Activated naive CD4-positive, alpha-beta T cell treated with anti-CD3 and anti-CD28 coated beads for 36 hours (primary cell): ENCODE measurements at regions not wholly inside any gene's neighbourhood (a gene's known extent, or its start where the extent isn't known, plus 50 kb on each side); places are given as distances from the start of the nearest gene placed in this dataset.

Experiments used
- CTCF ChIA-PET: fragments of 350-600 bp; sonication (Branson Sonifier 250); formaldehyde crosslinking; loops from one replicate; lab custom pipeline; 2021; ENCODE audit warnings: antibody characterized with exemption; lab: Charles Lee
- DNase-seq: peaks from one replicate; pipeline ENCODE4 v3.0.0-alpha.2; 2020
- H3K27ac Mint-ChIP-seq: one replicate; pipeline ENCODE4 v1.8.0; 2021; ENCODE audit warnings: mild to moderate bottlenecking, mixed read lengths
- H3K27me3 Mint-ChIP-seq: one replicate; pipeline ENCODE4 v1.8.0; 2021; ENCODE audit warnings: low read depth, mixed read lengths
- H3K36me3 Mint-ChIP-seq: one replicate; pipeline ENCODE4 v1.8.0; 2021; ENCODE audit warnings: low read depth, mixed read lengths
- H3K4me1 Mint-ChIP-seq: one replicate; pipeline ENCODE4 v1.8.0; 2021; ENCODE audit warnings: low read depth, mixed read lengths
- H3K4me3 Mint-ChIP-seq: one replicate; pipeline ENCODE4 v1.8.0; 2021; ENCODE audit warnings: mild to moderate bottlenecking, moderate library complexity, mixed read lengths
- H3K9me3 Mint-ChIP-seq: one replicate; pipeline ENCODE4 v1.8.0; 2021; ENCODE audit warnings: mixed read lengths
- intact Hi-C: fragments of 100-400 bp; cut with micrococcal nuclease; formaldehyde crosslinking; loops from one replicate; pipeline ENCODE4 v1.15.1; 2023

- intact Hi-C loops: no loop called here
- Mint-ChIP-seq H3K4me1 (no peaks in the 10 kb centered on the region), H3K27me3 (peaks cover 3% of the 10 kb centered on the region), H3K27ac (no peak overlapping the region), H3K9me3 (no peaks in the 10 kb centered on the region), H3K36me3 (no peaks in the 10 kb centered on the region), H3K4me3 (no peak overlapping the region)
- CTCF ChIA-PET: interaction anchor here (1.1 kb wide), 1 partner anchor 10 kb away, joined by 3 read pairs; no protein-coding TSS in a partner anchor
- DNase-seq: no peak
Measured at GRCh38 chr5:39606591-39606990, 181.8 kb upstream of the DAB2 start.

- Mint-ChIP-seq H3K27ac (no peak overlapping the region), H3K36me3 (no peaks in the 10 kb centered on the region), H3K27me3 (peaks cover 3% of the 10 kb centered on the region), H3K4me1 (no peaks in the 10 kb centered on the region), H3K9me3 (no peaks in the 10 kb centered on the region), H3K4me3 (no peak overlapping the region)
- DNase-seq: no peak
- intact Hi-C loops: no loop called here
- CTCF ChIA-PET: interaction anchor here (0.7 to 1.1 kb wide), 2 partner anchors 9 to 269 kb away, joined by 3 read pairs; no protein-coding TSS in a partner anchor
Measured at GRCh38 chr5:39605588-39606575, 181.1 kb upstream of the DAB2 start.

GRCh38 chr5:39605145-39605544 is 180.4 kb upstream of the DAB2 start:
- CTCF ChIA-PET: no interaction called here
- Mint-ChIP-seq H3K27me3 (peaks cover 3% of the 10 kb centered on the region), H3K36me3 (no peaks in the 10 kb centered on the region), H3K4me1 (no peaks in the 10 kb centered on the region), H3K27ac (no peak overlapping the region), H3K4me3 (no peak overlapping the region), H3K9me3 (no peaks in the 10 kb centered on the region)
- no peak for DNase-seq
- intact Hi-C loops: no loop called here

GRCh38 chr5:39604491-39604890 is 179.7 kb upstream of the DAB2 start:
- CTCF ChIA-PET: interaction anchor here (0.6 kb wide), 1 partner anchor 228 kb away, joined by 3 read pairs; no protein-coding TSS in a partner anchor
- H3K27me3 Mint-ChIP-seq: peaks cover under 1% of the 10 kb centered on the region
- H3K4me1 Mint-ChIP-seq: no peaks in the 10 kb centered on the region
- intact Hi-C loops: loop anchor here (5.0 kb wide), 3 partner anchors 88 to 343 kb away; no protein-coding TSS in a partner anchor
- H3K27ac Mint-ChIP-seq: no peak overlapping the region
- H3K36me3 Mint-ChIP-seq: no peaks in the 10 kb centered on the region
- H3K4me3 Mint-ChIP-seq: no peak overlapping the region
- no peak for DNase-seq
- H3K9me3 Mint-ChIP-seq: no peaks in the 10 kb centered on the region

- H3K27ac Mint-ChIP-seq: no peak overlapping the region
- peaks cover 11% of the 10 kb centered on the region for H3K27me3 Mint-ChIP-seq
- H3K36me3 Mint-ChIP-seq: no peaks in the 10 kb centered on the region
- intact Hi-C loops: loop anchor here (5.0 kb wide), 3 partner anchors 92 to 347 kb away; no protein-coding TSS in a partner anchor
- DNase-seq: no peak
- H3K4me1 Mint-ChIP-seq: no peaks in the 10 kb centered on the region
- CTCF ChIA-PET: interaction anchor here (1.0 to 1.2 kb wide), 2 partner anchors 93 to 115 kb away, joined by 3 to 4 read pairs; no protein-coding TSS in a partner anchor
- H3K9me3 Mint-ChIP-seq: no peaks in the 10 kb centered on the region
- no peak overlapping the region for H3K4me3 Mint-ChIP-seq
Measured at GRCh38 chr5:39599721-39600431, 175.1 kb upstream of the DAB2 start.

GRCh38 chr5:39598661-39599248 is 174.0 kb upstream of the DAB2 start:
- Mint-ChIP-seq H3K36me3 (no peaks in the 10 kb centered on the region), H3K4me3 (no peak overlapping the region), H3K27me3 (peaks cover 13% of the 10 kb centered on the region), H3K4me1 (no peaks in the 10 kb centered on the region), H3K9me3 (no peaks in the 10 kb centered on the region), H3K27ac (no peak overlapping the region)
- intact Hi-C loops: no loop called here
- CTCF ChIA-PET: interaction anchor here (0.6 to 1.2 kb wide), 5 partner anchors 24 to 1206 kb away, joined by 3 to 7 read pairs (median 4); no protein-coding TSS in a partner anchor
- no peak for DNase-seq

GRCh38 chr5:39588179-39588578 is 163.4 kb upstream of the DAB2 start:
- H3K27ac Mint-ChIP-seq: no peak overlapping the region
- no peak for DNase-seq
- no peaks in the 10 kb centered on the region for H3K27me3 Mint-ChIP-seq
- no peaks in the 10 kb centered on the region for H3K9me3 Mint-ChIP-seq
- intact Hi-C loops: no loop called here
- no peaks in the 10 kb centered on the region for H3K4me1 Mint-ChIP-seq
- CTCF ChIA-PET: interaction anchor here (0.6 kb wide), 2 partner anchors 9 kb away, joined by 3 read pairs; no protein-coding TSS in a partner anchor
- H3K4me3 Mint-ChIP-seq: no peak overlapping the region
- no peaks in the 10 kb centered on the region for H3K36me3 Mint-ChIP-seq

GRCh38 chr5:39587675-39588074 is 162.9 kb upstream of the DAB2 start:
- H3K27ac Mint-ChIP-seq: no peak overlapping the region
- no peaks in the 10 kb centered on the region for H3K36me3 Mint-ChIP-seq
- H3K4me3 Mint-ChIP-seq: no peak overlapping the region
- no peaks in the 10 kb centered on the region for H3K4me1 Mint-ChIP-seq
- no peaks in the 10 kb centered on the region for H3K9me3 Mint-ChIP-seq
- CTCF ChIA-PET: no interaction called here
- H3K27me3 Mint-ChIP-seq: no peaks in the 10 kb centered on the region
- no peak for DNase-seq
- intact Hi-C loops: no loop called here

GRCh38 chr5:39586185-39586584 is 161.4 kb upstream of the DAB2 start:
- no peak for DNase-seq
- Mint-ChIP-seq H3K9me3 (no peaks in the 10 kb centered on the region), H3K27me3 (no peaks in the 10 kb centered on the region), H3K36me3 (no peaks in the 10 kb centered on the region), H3K4me1 (peaks cover 3% of the 10 kb centered on the region), H3K4me3 (no peak overlapping the region), H3K27ac (no peak overlapping the region)
- intact Hi-C loops: no loop called here
- CTCF ChIA-PET: interaction anchor here (0.6 kb wide), 2 partner anchors 11 to 40 kb away, joined by 3 read pairs; no protein-coding TSS in a partner anchor

- Mint-ChIP-seq H3K27me3 (no peaks in the 10 kb centered on the region), H3K27ac (no peak overlapping the region), H3K4me1 (peaks cover 8% of the 10 kb centered on the region), H3K36me3 (no peaks in the 10 kb centered on the region), H3K9me3 (no peaks in the 10 kb centered on the region), H3K4me3 (no peak overlapping the region)
- intact Hi-C loops: loop anchor here (5.0 kb wide), 2 partner anchors 362 to 1152 kb away; no protein-coding TSS in a partner anchor
- DNase-seq: no peak
- CTCF ChIA-PET: no interaction called here
Measured at GRCh38 chr5:39584927-39585326, 160.1 kb upstream of the DAB2 start.

- Mint-ChIP-seq H3K27me3 (no peaks in the 10 kb centered on the region), H3K27ac (no peak overlapping the region), H3K36me3 (no peaks in the 10 kb centered on the region), H3K4me1 (peaks cover 8% of the 10 kb centered on the region), H3K9me3 (no peaks in the 10 kb centered on the region), H3K4me3 (no peak overlapping the region)
- intact Hi-C loops: loop anchor here (5.0 kb wide), 2 partner anchors 366 to 1156 kb away; no protein-coding TSS in a partner anchor
- DNase-seq: no peak
- CTCF ChIA-PET: interaction anchor here (0.7 to 1.6 kb wide), 4 partner anchors 9 to 1280 kb away, joined by 3 to 11 read pairs (median 4); no protein-coding TSS in a partner anchor
Measured at GRCh38 chr5:39580702-39581453, 156.1 kb upstream of the DAB2 start.
